Spinal cord (tissue), 9 donors: ENCODE measurements at regions not wholly inside any gene's neighbourhood (a gene's known extent, or its start where the extent isn't known, plus 50 kb on each side); places are given as distances from the start of the nearest gene placed in this dataset.

Experiments
- DNase-seq, 6 donors: peaks; one replicate each; pipeline versions ENCODE4 v3.0.0 to v3.0.0-alpha.2; 2013 to 2015; ENCODE audit warnings: low spot score in 6 of 6, low read depth in 4 of 6
- H3K27ac ChIP-seq: one replicate; pipeline ENCODE4 v1.5.1; 2013; ENCODE audit warnings: low read depth, low read length, control low read depth
- H3K27me3 ChIP-seq: one replicate; pipeline ENCODE4 v1.6.1; 2013; ENCODE audit warnings: low read length; ENCODE audit not compliant: control insufficient read depth, insufficient read depth
- H3K36me3 ChIP-seq: one replicate; pipeline ENCODE4 v1.6.1; 2013; ENCODE audit warnings: low read length; ENCODE audit not compliant: control insufficient read depth, insufficient read depth
- H3K4me1 ChIP-seq: one replicate; pipeline ENCODE4 v1.6.1; 2013; ENCODE audit warnings: low read length; ENCODE audit not compliant: control insufficient read depth, insufficient read depth
- H3K4me3 ChIP-seq: one replicate; pipeline ENCODE4 v1.5.1; 2013; ENCODE audit warnings: low read depth, low read length, control low read depth
- H3K9me3 ChIP-seq: one replicate; pipeline ENCODE4 v1.6.1; 2013; ENCODE audit warnings: low read length; ENCODE audit not compliant: control insufficient read depth, insufficient read depth
- WGBS: methylation state at CpG from one replicate; pipeline ENCODE4 v1.1.5; 2013; ENCODE audit warnings: missing lambda C conversion rate; ENCODE audit not compliant: insufficient coverage; 5-methylcytosine and 5-hydroxymethylcytosine counted together
- donor health status: healthy.

GRCh38 chr18:10284540-10285282, 169.7 kb upstream of the APCDD1 start:
- Histone ChIP-seq H3K27ac (no peak overlapping the region), H3K4me3 (no peak overlapping the region), H3K36me3 (no peaks in the 10 kb centered on the region), H3K27me3 (no peaks in the 10 kb centered on the region), H3K9me3 (peaks cover 3% of the 10 kb centered on the region), H3K4me1 (peaks cover 11% of the 10 kb centered on the region)
- DNase-seq, result no peak
- WGBS, result 63% methylated on average over 6 of the region's 13 CpGs

DNA sequence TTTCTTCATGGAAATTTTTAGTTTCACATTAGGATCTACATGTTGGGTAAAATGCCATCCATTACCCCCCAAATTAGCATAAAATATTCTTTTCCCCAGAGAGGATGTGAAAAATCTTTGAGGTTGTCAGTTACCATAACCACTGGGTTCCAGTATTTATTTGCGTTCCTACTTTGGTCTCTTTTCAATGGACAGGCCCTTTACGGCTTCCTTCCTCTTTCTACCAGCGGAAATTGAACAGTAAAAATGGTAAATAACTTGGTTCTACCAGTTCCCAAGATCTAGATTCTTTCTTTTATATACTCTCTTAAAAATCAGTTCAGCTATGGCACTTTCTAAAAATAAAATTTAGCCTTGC, 169.2 kb upstream of the APCDD1 start:
- Histone ChIP-seq H3K36me3 (no peaks in the 10 kb centered on the region), H3K9me3 (peaks cover 3% of the 10 kb centered on the region), H3K27ac (no peak overlapping the region), H3K4me3 (no peak overlapping the region), H3K4me1 (peaks cover 16% of the 10 kb centered on the region), H3K27me3 (no peaks in the 10 kb centered on the region)
- DNase-seq, result no peak
- WGBS, result no CpG with 5 or more reads among the region's 3 CpGs

- Histone ChIP-seq H3K4me1 (peaks cover 21% of the 10 kb centered on the region), H3K4me3 (no peak overlapping the region), H3K9me3 (peaks cover 3% of the 10 kb centered on the region), H3K36me3 (no peaks in the 10 kb centered on the region), H3K27ac (no peak overlapping the region), H3K27me3 (no peaks in the 10 kb centered on the region)
- 93% methylated on average over 8 of the region's 8 CpGs for whole genome bisulfite sequencing
- DNase-seq, result no peak
These were observed 167.8 kb upstream of the APCDD1 start for GRCh38 chr18:10286580-10287150.

DNA sequence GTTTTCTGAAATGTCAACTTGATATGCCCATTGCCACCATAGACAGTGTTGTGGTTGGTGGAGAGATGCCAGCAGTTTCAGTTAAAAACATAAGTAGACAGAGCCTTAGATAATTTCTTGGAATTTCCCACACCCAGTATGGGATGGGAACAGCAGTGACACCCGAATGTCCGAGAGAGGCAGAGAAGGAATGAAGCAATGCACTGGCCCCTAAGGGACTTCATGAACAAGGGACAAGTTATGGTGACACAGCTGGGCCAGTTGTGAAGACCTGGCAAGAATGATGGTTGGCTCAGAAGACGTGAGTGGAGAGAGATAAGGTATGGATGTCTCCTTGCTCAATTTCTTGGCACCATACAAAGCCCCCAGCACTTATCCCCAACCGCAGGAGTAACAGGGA, 165.2 kb upstream of the APCDD1 start:
- Histone ChIP-seq H3K9me3 (peaks cover 3% of the 10 kb centered on the region), H3K36me3 (no peaks in the 10 kb centered on the region), H3K4me1 (peaks cover 21% of the 10 kb centered on the region), H3K4me3 (no peak overlapping the region), H3K27ac (no peak overlapping the region), H3K27me3 (no peaks in the 10 kb centered on the region)
- no CpG with 5 or more reads among the region's 4 CpGs for WGBS
- DNase-seq, result no peak

DNA sequence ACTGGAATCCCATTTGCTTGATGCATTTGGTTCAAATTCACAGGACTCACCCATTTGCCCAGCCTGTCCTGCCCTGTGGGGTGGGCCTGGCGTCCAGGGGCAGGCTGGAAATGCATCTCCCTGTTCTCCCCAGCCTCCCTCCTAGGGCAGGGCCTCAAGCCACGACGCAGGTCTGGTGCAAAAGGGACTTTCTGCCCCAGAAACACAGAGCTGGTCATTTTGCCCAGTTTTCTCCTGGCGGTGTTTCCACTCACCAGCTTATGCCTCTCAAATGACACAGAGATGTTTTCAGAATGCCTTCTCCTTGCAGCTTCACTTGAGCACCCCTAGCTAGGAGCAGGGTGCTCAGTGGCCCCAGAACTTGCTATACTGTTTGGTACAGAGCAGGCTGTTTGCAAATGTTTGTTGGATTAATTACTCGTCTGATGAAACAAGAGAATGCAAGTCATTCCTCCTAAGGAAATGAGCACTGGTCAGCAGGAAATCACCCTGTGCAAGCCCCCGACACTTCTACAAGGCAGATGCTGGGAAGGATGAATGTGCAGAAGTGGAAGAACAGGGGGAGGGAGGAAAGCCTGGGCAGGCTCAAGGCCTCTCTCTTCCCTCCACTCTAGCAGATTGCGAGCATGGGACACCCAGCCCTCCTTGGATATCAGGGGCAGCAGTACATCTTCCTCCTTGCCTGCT, 164.3 kb upstream of the APCDD1 start:
- WGBS, result 93% methylated on average over 6 of the region's 7 CpGs
- no peak for DNase-seq
- Histone ChIP-seq H3K9me3 (peaks cover 3% of the 10 kb centered on the region), H3K4me1 (peaks cover 14% of the 10 kb centered on the region), H3K4me3 (no peak overlapping the region), H3K36me3 (no peaks in the 10 kb centered on the region), H3K27me3 (no peaks in the 10 kb centered on the region), H3K27ac (no peak overlapping the region)

- DNase-seq, result no peak
- 95% methylated on average over 9 of the region's 11 CpGs for WGBS
- Histone ChIP-seq H3K4me3 (no peak overlapping the region), H3K27ac (no peak overlapping the region), H3K27me3 (no peaks in the 10 kb centered on the region), H3K36me3 (no peaks in the 10 kb centered on the region), H3K4me1 (peaks cover 14% of the 10 kb centered on the region), H3K9me3 (peaks cover 3% of the 10 kb centered on the region)
These were observed 163.7 kb upstream of the APCDD1 start for GRCh38 chr18:10290638-10291235.

DNA sequence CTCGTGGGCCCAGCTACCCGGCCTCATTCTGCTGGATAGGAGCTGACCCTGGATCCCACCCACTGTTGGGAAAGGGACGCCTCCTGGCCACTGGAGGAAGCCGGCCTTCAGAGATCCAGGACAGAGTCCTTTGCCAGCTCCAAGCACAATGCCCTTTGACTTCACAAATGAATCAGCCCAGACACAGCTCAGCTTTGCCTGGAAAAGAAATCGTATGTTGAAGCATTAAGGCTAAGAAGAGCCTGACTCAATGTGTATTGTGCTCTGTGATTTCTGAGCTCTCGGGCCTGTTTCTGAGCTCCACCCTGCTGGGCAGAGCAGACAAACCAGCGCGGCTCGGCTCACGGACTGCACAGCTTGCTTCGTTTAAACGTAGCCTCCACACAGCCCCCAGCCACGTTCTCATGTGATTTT, 162.9 kb upstream of the APCDD1 start:
- DNase-seq, result no peak
- Histone ChIP-seq H3K4me1 (peaks cover 14% of the 10 kb centered on the region), H3K27me3 (no peaks in the 10 kb centered on the region), H3K27ac (no peak overlapping the region), H3K9me3 (peaks cover 3% of the 10 kb centered on the region), H3K4me3 (no peak overlapping the region), H3K36me3 (no peaks in the 10 kb centered on the region)
- 47% methylated on average over 8 of the region's 13 CpGs for WGBS

DNA sequence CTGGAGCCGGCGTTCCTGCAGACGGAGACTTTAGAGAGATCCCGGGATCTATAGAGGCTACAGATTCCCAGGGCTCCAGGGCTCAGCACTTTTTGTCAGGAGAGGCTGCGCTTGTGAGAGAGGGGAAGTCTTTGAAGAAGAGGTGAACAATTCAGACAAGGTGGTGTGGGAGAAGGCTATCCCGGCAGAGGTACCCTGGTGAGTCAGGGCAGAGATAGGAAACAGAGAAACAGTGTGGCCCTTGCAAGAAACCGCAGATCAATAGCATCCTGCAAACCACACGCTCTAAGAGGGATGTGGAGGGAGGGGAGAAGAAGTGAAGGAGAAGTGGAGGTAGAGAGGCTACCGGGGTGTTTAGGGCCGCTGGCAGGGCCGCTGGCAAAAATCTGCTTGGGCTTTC, 160.5 kb upstream of the APCDD1 start:
- Histone ChIP-seq H3K9me3 (peaks cover 4% of the 10 kb centered on the region), H3K4me3 (no peak overlapping the region), H3K4me1 (peaks cover 28% of the 10 kb centered on the region), H3K27ac (no peak overlapping the region), H3K27me3 (no peaks in the 10 kb centered on the region), H3K36me3 (no peaks in the 10 kb centered on the region)
- WGBS, result 90% methylated on average over 11 of the region's 11 CpGs
- no peak for DNase-seq

GRCh38 chr18:10295751-10296150, 158.7 kb upstream of the APCDD1 start:
- no peak for DNase-seq
- Histone ChIP-seq H3K4me3 (no peak overlapping the region), H3K27me3 (no peaks in the 10 kb centered on the region), H3K4me1 (peaks cover 25% of the 10 kb centered on the region), H3K36me3 (no peaks in the 10 kb centered on the region), H3K9me3 (peaks cover 1% of the 10 kb centered on the region), H3K27ac (no peak overlapping the region)
- WGBS, result 82% methylated on average over 1 of the region's 2 CpGs
